Mucosa of descending colon (tissue), 3 donors: ENCODE measurements at regions not wholly inside any gene's neighbourhood (a gene's known extent, or its start where the extent isn't known, plus 50 kb on each side); places are given as distances from the start of the nearest gene placed in this dataset.
"Not testable (repeated sequence)": the region's sequence is repeated elsewhere in the genome, so short reads cannot be mapped to it uniquely, and the experiment has no call there.

Experiments used
- ATAC-seq: fragments of 200-7000 bp; cut with Tn5 transposase; one replicate; pipeline ENCODE4 v1.9.1; 2020; ENCODE audit warnings: mild to moderate bottlenecking, moderate library complexity
- DNase-seq, 3 donors: peaks; one replicate each; pipeline ENCODE4 v3.0.0-alpha.2; 2020
- H3K36me3 ChIP-seq: fragments of 200-600 bp; one replicate; pipeline ENCODE4 v1.8.0; 2021; ENCODE audit warnings: low read depth, mild to moderate bottlenecking
- H3K4me1 ChIP-seq: fragments of 200-600 bp; one replicate; pipeline ENCODE4 v1.8.0; 2021; ENCODE audit warnings: low read depth, mild to moderate bottlenecking
- H3K4me3 ChIP-seq: fragments of 200-600 bp; one replicate; pipeline ENCODE4 v1.8.0; 2021; ENCODE audit warnings: mild to moderate bottlenecking
- H3K9me3 ChIP-seq: fragments of 200-600 bp; one replicate; pipeline ENCODE4 v1.8.0; 2021; ENCODE audit warnings: mild to moderate bottlenecking
- intact Hi-C, 2 donors: fragments of 100-400 bp; cut with DNase I in 1 of 2; cut with micrococcal nuclease in 1 of 2; formaldehyde crosslinking; loops; one replicate each; pipeline versions ENCODE4 v1.11.0 to v1.11.1; 2022; cut with DNase I, micrococcal nuclease
- TF ChIP-seq, protein P1 (sequence below): fragments of 200-600 bp; IDR thresholded peaks from one replicate; pipeline ENCODE4 v1.8.0; 2022; ENCODE audit warnings: antibody characterized with exemption, mild to moderate bottlenecking
- donor health status: DM: no; HTN: no; CAD: no; lungs with moderate emphysema.
- donor health status: DM: no; HTN: no; CAD: no.
- donor health status: DM: no; HTN: yes; CAD: no.

DNA sequence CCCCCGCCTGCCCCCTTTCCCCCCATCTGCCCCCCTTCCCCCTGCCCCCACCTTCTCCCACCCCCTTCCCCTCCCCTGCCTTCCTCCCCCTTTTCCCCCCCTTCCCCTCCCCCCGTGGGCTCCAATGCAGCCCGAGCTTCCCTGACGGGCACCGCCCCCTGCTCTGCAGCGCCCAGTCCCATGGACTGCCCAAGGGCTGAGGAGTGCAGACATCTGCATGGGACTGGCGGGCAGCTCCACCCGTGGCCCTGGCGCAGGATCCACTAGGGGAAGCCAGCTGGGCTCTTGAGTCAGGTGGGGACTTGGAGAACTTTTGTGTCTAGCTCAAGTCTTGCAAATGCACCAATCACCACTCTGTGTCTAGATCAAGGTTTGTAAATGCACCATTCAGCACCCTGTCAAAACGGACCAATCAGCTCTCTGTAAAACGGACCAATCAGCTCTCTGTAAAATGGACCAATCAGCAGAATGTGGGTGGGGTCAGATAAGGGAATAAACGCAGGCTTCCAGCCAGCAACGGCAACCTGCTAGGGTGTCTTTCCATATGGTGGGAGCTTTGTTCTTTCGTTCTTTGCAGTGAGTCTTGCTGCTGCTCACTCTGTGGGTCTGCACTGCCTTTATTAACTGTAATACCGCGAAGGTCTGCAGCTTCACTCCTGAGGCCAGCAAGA, 300.5 kb upstream of the PABPC4L start:
- no peak for ATAC-seq
- TF ChIP-seq, protein P1, sequence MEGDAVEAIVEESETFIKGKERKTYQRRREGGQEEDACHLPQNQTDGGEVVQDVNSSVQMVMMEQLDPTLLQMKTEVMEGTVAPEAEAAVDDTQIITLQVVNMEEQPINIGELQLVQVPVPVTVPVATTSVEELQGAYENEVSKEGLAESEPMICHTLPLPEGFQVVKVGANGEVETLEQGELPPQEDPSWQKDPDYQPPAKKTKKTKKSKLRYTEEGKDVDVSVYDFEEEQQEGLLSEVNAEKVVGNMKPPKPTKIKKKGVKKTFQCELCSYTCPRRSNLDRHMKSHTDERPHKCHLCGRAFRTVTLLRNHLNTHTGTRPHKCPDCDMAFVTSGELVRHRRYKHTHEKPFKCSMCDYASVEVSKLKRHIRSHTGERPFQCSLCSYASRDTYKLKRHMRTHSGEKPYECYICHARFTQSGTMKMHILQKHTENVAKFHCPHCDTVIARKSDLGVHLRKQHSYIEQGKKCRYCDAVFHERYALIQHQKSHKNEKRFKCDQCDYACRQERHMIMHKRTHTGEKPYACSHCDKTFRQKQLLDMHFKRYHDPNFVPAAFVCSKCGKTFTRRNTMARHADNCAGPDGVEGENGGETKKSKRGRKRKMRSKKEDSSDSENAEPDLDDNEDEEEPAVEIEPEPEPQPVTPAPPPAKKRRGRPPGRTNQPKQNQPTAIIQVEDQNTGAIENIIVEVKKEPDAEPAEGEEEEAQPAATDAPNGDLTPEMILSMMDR: no peak
- H3K4me1 ChIP-seq: no peaks in the 10 kb centered on the region
- intact Hi-C loops: no loop called here
- DNase-seq: peak in 1 of 3 donors; percentile 22
- no peaks in the 10 kb centered on the region for H3K36me3 ChIP-seq
- no peak overlapping the region for H3K4me3 ChIP-seq
- no peaks in the 10 kb centered on the region for H3K9me3 ChIP-seq

DNA sequence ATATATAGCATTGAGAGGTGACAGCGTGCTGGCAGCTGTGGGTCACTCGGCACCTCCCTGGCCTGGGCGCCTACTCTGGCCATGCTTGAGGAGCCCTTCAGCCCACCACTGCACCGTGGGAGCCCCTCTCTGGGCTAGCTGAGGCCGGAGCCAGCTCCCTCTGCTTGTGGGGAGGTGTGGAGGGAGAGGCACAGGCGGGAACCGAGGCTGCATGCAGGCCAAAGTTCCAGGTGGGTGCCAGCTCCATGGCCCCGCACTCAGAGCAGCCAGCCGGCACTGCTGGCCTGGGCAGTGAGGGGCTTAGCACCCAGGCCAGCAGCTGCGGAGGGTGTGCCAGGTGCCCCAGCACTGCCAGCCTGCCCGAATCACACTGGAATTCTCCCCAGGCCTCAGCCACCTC, 299.9 kb upstream of the PABPC4L start:
- H3K4me3 ChIP-seq, H3K9me3 ChIP-seq, H3K4me1 ChIP-seq, intact Hi-C loops, ATAC-seq, H3K36me3 ChIP-seq: not testable (repeated sequence)
- peak in 1 of 3 donors; percentile 27 for DNase-seq

DNA sequence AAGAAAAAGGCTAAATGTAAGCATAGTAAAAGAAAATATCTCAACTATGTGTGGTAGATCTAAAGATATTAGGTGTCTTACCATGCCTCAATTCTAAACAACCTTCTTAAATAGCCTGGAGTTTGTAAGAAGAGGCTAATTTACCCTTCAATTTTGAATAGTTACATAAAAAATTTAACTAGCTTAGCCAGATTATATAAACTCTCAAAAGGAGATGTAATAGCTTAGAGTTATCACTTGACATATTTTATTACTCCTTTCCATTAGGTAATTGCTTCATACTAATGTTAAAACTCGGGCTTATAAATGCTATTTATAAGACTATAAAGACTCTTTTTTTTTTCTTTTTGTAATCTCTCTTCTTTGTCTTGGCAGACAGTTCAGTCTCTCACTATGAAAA, 297.5 kb upstream of the PABPC4L start:
- Histone ChIP-seq H3K4me3 (no peak overlapping the region), H3K4me1 (no peaks in the 10 kb centered on the region), H3K36me3 (no peaks in the 10 kb centered on the region), H3K9me3 (no peaks in the 10 kb centered on the region)
- TF ChIP-seq, protein P1: no peak
- DNase-seq (no peak), ATAC-seq (no peak)
- intact Hi-C loops: no loop called here

DNA sequence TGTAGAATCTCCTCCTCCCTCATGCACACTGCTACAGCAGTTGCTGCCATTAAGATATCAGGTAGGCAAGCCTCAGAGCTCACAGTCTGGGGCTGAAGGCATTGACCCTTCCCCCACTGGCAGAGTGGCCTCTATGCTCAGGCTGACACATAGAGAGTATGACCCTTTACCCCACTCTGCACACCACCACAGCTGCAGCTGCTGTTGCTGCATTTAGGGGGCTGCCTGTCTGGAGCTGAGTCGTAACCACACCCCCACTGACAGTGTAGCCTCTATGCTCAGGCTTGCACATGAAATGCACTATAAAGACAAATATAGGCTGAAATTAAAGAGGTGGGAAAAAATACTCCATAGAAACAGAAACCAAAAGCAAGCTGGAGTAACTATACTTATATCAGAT, 289.3 kb upstream of the PABPC4L start:
- TF ChIP-seq, protein P1: no peak
- H3K36me3 ChIP-seq: no peaks in the 10 kb centered on the region
- no peak for ATAC-seq
- H3K4me1 ChIP-seq: no peaks in the 10 kb centered on the region
- no peaks in the 10 kb centered on the region for H3K9me3 ChIP-seq
- H3K4me3 ChIP-seq: no peak overlapping the region
- intact Hi-C loops: no loop called here
- no peak for DNase-seq

DNA sequence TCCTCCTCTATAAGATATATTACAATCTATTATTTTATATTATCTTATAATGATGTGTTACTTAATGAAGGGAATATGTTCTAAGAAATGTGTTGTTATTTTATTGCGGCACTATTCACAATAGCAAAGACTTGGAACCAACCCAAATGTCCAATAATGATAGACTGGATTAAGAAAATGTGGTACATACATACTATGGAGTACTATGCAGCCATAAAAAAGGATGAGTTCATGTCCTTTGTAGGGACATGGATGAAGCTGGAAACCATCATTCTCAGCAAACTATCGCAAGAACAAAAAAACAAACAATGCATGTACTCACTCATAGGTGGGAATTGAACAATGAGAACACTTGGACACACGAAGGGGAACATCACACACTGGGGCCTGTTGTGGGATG, 281.9 kb upstream of the PABPC4L start:
- H3K4me3 ChIP-seq, H3K9me3 ChIP-seq, ATAC-seq, DNase-seq, H3K36me3 ChIP-seq, H3K4me1 ChIP-seq, intact Hi-C loops: not testable (repeated sequence)

DNA sequence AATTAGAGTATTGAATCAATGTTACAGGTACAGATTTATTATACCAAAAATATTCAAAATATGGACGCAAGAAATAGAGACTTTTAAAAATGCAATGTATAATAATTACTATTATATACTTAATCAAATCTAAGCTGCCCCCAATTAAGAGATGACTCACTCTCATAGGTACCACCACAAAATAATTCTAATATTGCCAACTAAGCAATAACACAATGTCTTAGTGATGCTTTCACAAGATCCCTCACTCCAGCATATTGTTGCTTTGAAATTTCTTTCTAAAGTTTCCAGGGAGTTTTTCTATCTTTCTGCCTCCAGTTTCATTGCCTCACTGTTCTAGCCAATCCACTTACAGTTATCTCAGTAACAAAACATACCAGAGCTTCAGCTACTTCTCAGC, 270.0 kb upstream of the PABPC4L start:
- ATAC-seq: no peak

More for the DNA sequence above, 270.0 kb upstream of the PABPC4L start:
- intact Hi-C loops: no loop called here
- TF ChIP-seq, protein P1: no peak
- Histone ChIP-seq H3K4me3 (no peak overlapping the region), H3K9me3 (no peaks in the 10 kb centered on the region), H3K4me1 (no peaks in the 10 kb centered on the region), H3K36me3 (no peaks in the 10 kb centered on the region)
- DNase-seq: no peak
